ENCODE measurements at regions not wholly inside any gene's neighbourhood (a gene's known extent, or its start where the extent isn't known, plus 50 kb on each side); places are given as distances from the start of the nearest gene placed in this dataset.
A peak's percentile ranks its signal among the peaks of the same experiment; 100 is the strongest.

DNA sequence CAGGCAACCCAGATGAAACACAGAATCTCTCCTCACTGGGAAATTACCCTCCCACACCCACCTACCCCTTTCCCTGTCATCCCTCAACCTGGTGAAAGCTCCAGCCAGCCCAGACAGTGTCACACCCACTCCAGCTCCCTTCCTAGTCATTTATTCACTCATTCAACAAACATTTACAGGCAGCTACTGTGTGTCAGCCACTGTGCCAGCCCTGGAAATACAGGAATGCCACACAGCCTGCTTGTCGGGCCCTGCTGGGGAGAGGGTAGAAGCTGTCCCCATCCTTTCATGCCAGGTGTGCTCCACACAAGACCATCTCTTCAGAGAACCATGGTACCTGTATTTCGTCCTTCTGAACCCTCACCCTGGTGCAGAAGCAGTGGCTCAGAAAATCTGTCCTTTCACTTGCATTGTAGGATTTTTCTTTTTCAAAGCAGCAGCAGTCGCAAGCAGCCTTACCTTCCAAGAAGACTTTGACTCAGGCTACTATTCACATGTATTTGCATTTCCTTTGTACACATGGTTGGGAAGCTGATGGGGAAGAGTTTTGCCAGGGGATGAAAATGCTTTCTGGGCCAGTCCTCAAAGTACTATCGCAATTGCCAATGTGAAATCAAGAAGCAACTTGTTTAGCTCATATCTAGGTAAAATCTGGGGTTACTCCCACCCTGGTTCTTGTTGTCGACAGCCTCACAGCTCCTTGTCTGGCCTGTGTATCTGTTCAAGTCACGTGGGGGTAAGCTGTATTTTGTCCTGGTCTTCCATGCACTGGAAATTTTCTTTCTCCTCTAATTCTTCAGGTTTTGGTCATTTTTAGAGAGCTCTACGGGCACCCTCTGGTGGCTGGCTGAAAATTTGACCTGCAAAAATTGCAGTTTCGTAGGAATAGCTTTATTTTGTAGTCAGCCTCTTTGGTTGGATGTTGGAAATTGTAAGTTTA, 147.4 kb upstream of the EGLN3 start (continued):
- TF ChIP-seq, protein P1, sequence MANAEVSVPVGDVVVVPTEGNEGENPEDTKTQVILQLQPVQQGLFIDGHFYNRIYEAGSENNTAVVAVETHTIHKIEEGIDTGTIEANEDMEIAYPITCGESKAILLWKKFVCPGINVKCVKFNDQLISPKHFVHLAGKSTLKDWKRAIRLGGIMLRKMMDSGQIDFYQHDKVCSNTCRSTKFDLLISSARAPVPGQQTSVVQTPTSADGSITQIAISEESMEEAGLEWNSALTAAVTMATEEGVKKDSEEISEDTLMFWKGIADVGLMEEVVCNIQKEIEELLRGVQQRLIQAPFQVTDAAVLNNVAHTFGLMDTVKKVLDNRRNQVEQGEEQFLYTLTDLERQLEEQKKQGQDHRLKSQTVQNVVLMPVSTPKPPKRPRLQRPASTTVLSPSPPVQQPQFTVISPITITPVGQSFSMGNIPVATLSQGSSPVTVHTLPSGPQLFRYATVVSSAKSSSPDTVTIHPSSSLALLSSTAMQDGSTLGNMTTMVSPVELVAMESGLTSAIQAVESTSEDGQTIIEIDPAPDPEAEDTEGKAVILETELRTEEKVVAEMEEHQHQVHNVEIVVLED (CRISPR knock-in tag; IDR thresholded peaks at IDR 0.05; ENCODE audit: borderline replicate concordance): no peak
- TF ChIP-seq MAZ (IDR thresholded peaks at IDR 0.05; ENCODE audit: borderline replicate concordance, low read depth, low read length) (no peak), MAZ (CRISPR knock-in tag; IDR thresholded peaks at IDR 0.05; ENCODE audit: low read depth) (no peak), ZNF446 (CRISPR knock-in tag; IDR thresholded peaks at IDR 0.05) (no peak), ARNT (IDR thresholded peaks at IDR 0.05) (no peak), ZNF44 (CRISPR knock-in tag; IDR thresholded peaks at IDR 0.05) (peak; percentile 46; the same call in 1 of the 2 replicates), CHD2 (IDR thresholded peaks at IDR 0.05; ENCODE audit: low read depth, low read length) (no peak), ZSCAN29 (CRISPR knock-in tag; conservative IDR thresholded peaks at IDR 0.05) (0 out of 2 replicates have a peak, but pooled peaks have one; percentile 29), IRF2 (CRISPR knock-in tag; IDR thresholded peaks at IDR 0.05) (peak; percentile 60), WIZ (CRISPR knock-in tag; IDR thresholded peaks at IDR 0.05) (no peak), KLF12 (CRISPR knock-in tag; IDR thresholded peaks at IDR 0.05; ENCODE audit: borderline replicate concordance) (no peak), JARID2 (CRISPR knock-in tag; IDR thresholded peaks at IDR 0.05; ENCODE audit: insufficient replicate concordance) (no peak), THYN1 (CRISPR knock-in tag; IDR thresholded peaks at IDR 0.05; ENCODE audit: borderline replicate concordance, low read depth) (no peak), SMC3 (IDR thresholded peaks at IDR 0.05; ENCODE audit: low read length) (peak; percentile 100), SALL2 (CRISPR knock-in tag; IDR thresholded peaks at IDR 0.05) (no peak), ZKSCAN8 (CRISPR knock-in tag; IDR thresholded peaks at IDR 0.05; ENCODE audit: borderline replicate concordance) (peak; percentile 37; the same call in 1 of the 2 replicates), NPAS2 (CRISPR knock-in tag; IDR thresholded peaks at IDR 0.05; ENCODE audit: borderline replicate concordance) (no peak)
- TF ChIP-seq, protein P2, sequence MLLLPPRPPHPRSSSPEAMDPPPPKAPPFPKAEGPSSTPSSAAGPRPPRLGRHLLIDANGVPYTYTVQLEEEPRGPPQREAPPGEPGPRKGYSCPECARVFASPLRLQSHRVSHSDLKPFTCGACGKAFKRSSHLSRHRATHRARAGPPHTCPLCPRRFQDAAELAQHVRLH (CRISPR knock-in tag; IDR thresholded peaks at IDR 0.05; ENCODE audit: borderline replicate concordance, low read depth): no peak
- TF ChIP-seq, protein P3, sequence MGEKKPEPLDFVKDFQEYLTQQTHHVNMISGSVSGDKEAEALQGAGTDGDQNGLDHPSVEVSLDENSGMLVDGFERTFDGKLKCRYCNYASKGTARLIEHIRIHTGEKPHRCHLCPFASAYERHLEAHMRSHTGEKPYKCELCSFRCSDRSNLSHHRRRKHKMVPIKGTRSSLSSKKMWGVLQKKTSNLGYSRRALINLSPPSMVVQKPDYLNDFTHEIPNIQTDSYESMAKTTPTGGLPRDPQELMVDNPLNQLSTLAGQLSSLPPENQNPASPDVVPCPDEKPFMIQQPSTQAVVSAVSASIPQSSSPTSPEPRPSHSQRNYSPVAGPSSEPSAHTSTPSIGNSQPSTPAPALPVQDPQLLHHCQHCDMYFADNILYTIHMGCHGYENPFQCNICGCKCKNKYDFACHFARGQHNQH (CRISPR knock-in tag; IDR thresholded peaks at IDR 0.05): no peak
- TF ChIP-seq, protein P4, sequence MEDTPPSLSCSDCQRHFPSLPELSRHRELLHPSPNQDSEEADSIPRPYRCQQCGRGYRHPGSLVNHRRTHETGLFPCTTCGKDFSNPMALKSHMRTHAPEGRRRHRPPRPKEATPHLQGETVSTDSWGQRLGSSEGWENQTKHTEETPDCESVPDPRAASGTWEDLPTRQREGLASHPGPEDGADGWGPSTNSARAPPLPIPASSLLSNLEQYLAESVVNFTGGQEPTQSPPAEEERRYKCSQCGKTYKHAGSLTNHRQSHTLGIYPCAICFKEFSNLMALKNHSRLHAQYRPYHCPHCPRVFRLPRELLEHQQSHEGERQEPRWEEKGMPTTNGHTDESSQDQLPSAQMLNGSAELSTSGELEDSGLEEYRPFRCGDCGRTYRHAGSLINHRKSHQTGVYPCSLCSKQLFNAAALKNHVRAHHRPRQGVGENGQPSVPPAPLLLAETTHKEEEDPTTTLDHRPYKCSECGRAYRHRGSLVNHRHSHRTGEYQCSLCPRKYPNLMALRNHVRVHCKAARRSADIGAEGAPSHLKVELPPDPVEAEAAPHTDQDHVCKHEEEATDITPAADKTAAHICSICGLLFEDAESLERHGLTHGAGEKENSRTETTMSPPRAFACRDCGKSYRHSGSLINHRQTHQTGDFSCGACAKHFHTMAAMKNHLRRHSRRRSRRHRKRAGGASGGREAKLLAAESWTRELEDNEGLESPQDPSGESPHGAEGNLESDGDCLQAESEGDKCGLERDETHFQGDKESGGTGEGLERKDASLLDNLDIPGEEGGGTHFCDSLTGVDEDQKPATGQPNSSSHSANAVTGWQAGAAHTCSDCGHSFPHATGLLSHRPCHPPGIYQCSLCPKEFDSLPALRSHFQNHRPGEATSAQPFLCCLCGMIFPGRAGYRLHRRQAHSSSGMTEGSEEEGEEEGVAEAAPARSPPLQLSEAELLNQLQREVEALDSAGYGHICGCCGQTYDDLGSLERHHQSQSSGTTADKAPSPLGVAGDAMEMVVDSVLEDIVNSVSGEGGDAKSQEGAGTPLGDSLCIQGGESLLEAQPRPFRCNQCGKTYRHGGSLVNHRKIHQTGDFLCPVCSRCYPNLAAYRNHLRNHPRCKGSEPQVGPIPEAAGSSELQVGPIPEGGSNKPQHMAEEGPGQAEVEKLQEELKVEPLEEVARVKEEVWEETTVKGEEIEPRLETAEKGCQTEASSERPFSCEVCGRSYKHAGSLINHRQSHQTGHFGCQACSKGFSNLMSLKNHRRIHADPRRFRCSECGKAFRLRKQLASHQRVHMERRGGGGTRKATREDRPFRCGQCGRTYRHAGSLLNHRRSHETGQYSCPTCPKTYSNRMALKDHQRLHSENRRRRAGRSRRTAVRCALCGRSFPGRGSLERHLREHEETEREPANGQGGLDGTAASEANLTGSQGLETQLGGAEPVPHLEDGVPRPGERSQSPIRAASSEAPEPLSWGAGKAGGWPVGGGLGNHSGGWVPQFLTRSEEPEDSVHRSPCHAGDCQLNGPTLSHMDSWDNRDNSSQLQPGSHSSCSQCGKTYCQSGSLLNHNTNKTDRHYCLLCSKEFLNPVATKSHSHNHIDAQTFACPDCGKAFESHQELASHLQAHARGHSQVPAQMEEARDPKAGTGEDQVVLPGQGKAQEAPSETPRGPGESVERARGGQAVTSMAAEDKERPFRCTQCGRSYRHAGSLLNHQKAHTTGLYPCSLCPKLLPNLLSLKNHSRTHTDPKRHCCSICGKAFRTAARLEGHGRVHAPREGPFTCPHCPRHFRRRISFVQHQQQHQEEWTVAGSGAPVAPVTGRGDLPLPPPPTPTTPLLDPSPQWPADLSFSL (CRISPR knock-in tag; IDR thresholded peaks at IDR 0.05): no peak

All from HepG2 (cell line).